Liver (tissue), 8 donors: ENCODE measurements at regions not wholly inside any gene's neighbourhood (a gene's known extent, or its start where the extent isn't known, plus 50 kb on each side); places are given as distances from the start of the nearest gene placed in this dataset.

ENCODE experiments used
- DNase-seq: peaks from one replicate; pipeline ENCODE4 v3.0.0-alpha.2; 2017; ENCODE audit warnings: low spot score
- H3K27ac ChIP-seq, 2 donors: one replicate each; pipeline ENCODE4 v1.7.0; 2013; ENCODE audit warnings: inconsistent platforms in 2 of 2, low read length in 2 of 2, control low read depth in 1 of 2, low read depth in 1 of 2, mild to moderate bottlenecking in 1 of 2
- H3K27me3 ChIP-seq, 4 donors: one replicate each; pipeline versions ENCODE4 v1.6.1 to v1.7.0; 2013; ENCODE audit warnings: low read length in 3 of 4, inconsistent platforms in 1 of 4, mild to moderate bottlenecking in 1 of 4, moderate library complexity in 1 of 4; ENCODE audit not compliant: control insufficient read depth in 4 of 4, insufficient read depth in 4 of 4
- H3K36me3 ChIP-seq, 4 donors: one replicate each; pipeline versions ENCODE4 v1.6.1 to v1.7.0; 2013; ENCODE audit warnings: low read length in 3 of 4, mild to moderate bottlenecking in 3 of 4, low read depth in 1 of 4, moderate library complexity in 1 of 4; ENCODE audit not compliant: control insufficient read depth in 4 of 4, insufficient read depth in 3 of 4
- H3K4me1 ChIP-seq, 4 donors: one replicate each; pipeline versions ENCODE4 v1.6.1 to v1.7.0; 2013; ENCODE audit warnings: low read length in 3 of 4, mild to moderate bottlenecking in 3 of 4, moderate library complexity in 1 of 4; ENCODE audit not compliant: control insufficient read depth in 4 of 4, insufficient read depth in 4 of 4
- H3K4me3 ChIP-seq, 3 donors: one replicate each; pipeline versions ENCODE4 v1.6.1 to v1.7.0; 2013; ENCODE audit warnings: low read length in 3 of 3, control low read depth in 1 of 3, low read depth in 1 of 3, mild to moderate bottlenecking in 1 of 3
- H3K9ac ChIP-seq, 2 donors: one replicate each; pipeline ENCODE4 v1.7.0; 2013; ENCODE audit warnings: low read length in 2 of 2, mild to moderate bottlenecking in 2 of 2, moderate library complexity in 2 of 2, control low read depth in 1 of 2, low read depth in 1 of 2
- H3K9me3 ChIP-seq, 4 donors: one replicate each; pipeline versions ENCODE4 v1.6.1 to v1.7.0; 2013; ENCODE audit warnings: low read length in 3 of 4; ENCODE audit not compliant: control insufficient read depth in 4 of 4
- ATF3 ChIP-seq: IDR thresholded peaks from 2 replicates; pipeline ENCODE4 v1.6.1; 2016; ENCODE audit warnings: antibody characterized with exemption
- EGR1 ChIP-seq, 2 donors: IDR thresholded peaks; 2 replicates each; pipeline ENCODE4 v1.6.1; 2016 to 2018; ENCODE audit warnings: antibody characterized with exemption in 2 of 2, low read depth in 2 of 2
- FOXA1 ChIP-seq: IDR thresholded peaks from 2 replicates; pipeline ENCODE4 v1.6.1; 2016; ENCODE audit warnings: antibody characterized with exemption
- FOXA2 ChIP-seq: IDR thresholded peaks from 2 replicates; pipeline ENCODE4 v1.6.1; 2016; ENCODE audit warnings: antibody characterized with exemption
- GABPA ChIP-seq, 2 donors: IDR thresholded peaks in 1 of 2; conservative IDR thresholded peaks in 1 of 2; 2 replicates each; pipeline ENCODE4 v1.6.1; 2016; ENCODE audit warnings: antibody characterized with exemption in 2 of 2, mild to moderate bottlenecking in 1 of 2, moderate library complexity in 1 of 2
- HNF4A ChIP-seq, 2 donors: conservative IDR thresholded peaks; 2 replicates each; pipeline ENCODE4 v1.6.1; 2016; ENCODE audit warnings: antibody characterized with exemption in 2 of 2, mild to moderate bottlenecking in 2 of 2
- HNF4G ChIP-seq: IDR thresholded peaks from 2 replicates; pipeline ENCODE4 v1.6.1; 2016; ENCODE audit warnings: antibody characterized with exemption
- JUND ChIP-seq, 2 donors: IDR thresholded peaks; 2 replicates each; pipeline ENCODE4 v1.6.1; 2016; ENCODE audit warnings: antibody characterized with exemption in 2 of 2
- MAX ChIP-seq: IDR thresholded peaks from 2 replicates; pipeline ENCODE4 v1.6.1; 2016; ENCODE audit warnings: antibody characterized with exemption
- NR2F2 ChIP-seq: IDR thresholded peaks from 2 replicates; pipeline ENCODE4 v1.6.1; 2016; ENCODE audit warnings: antibody characterized with exemption
- RAD21 ChIP-seq, 2 donors: IDR thresholded peaks; 2 replicates each; pipeline ENCODE4 v1.6.1; 2016; ENCODE audit warnings: antibody characterized with exemption in 2 of 2, mild to moderate bottlenecking in 2 of 2
- RXRA ChIP-seq, 2 donors: IDR thresholded peaks; 2 replicates each; pipeline ENCODE4 v1.6.1; 2017 to 2018; ENCODE audit warnings: antibody characterized with exemption in 2 of 2, mild to moderate bottlenecking in 1 of 2
- SP1 ChIP-seq: IDR thresholded peaks from 2 replicates; pipeline ENCODE4 v1.6.1; 2018; ENCODE audit warnings: antibody characterized with exemption, mild to moderate bottlenecking
- TAF1 ChIP-seq: conservative IDR thresholded peaks from 2 replicates; pipeline ENCODE4 v1.6.1; 2016; ENCODE audit warnings: antibody characterized with exemption, mild to moderate bottlenecking
- YY1 ChIP-seq: IDR thresholded peaks from 2 replicates; pipeline ENCODE4 v1.6.1; 2016; ENCODE audit warnings: antibody characterized with exemption, mild to moderate bottlenecking
- WGBS: extraction: QIAGEN DNeasy Blood & Tissue Kit; methylation state at CpG from one replicate; pipeline ENCODE4 v1.1.7; 2013; 5-methylcytosine and 5-hydroxymethylcytosine counted together
- TF ChIP-seq, protein P1 (sequence below): IDR thresholded peaks from 2 replicates; pipeline ENCODE4 v1.6.1; 2016; ENCODE audit warnings: antibody characterized with exemption, mild to moderate bottlenecking
- TF ChIP-seq, protein P2 (sequence below): IDR thresholded peaks from 2 replicates; pipeline ENCODE4 v1.6.1; 2016; ENCODE audit warnings: antibody characterized with exemption
- TF ChIP-seq, protein P3 (sequence below): fragments of 150-350 bp; IDR thresholded peaks from 2 replicates; pipeline ENCODE4 v1.5.1; 2017; ENCODE audit warnings: improper control_type of control experiment, low read depth, low read length; ENCODE audit not compliant: missing input control
- donor health status: healthy.
- donor health status: healthy.
- donor health status: healthy.
- donor health status: healthy.
- donor health status: healthy.

GRCh38 chr3:88267847-88268246, 118.1 kb downstream of the C3orf38 start:
- Histone ChIP-seq H3K27ac (no peak overlapping the region), H3K4me1 (no peaks in the 10 kb centered on the region), H3K4me3 (no peak overlapping the region), H3K9me3 (no peaks in the 10 kb centered on the region), H3K36me3 (no peaks in the 10 kb centered on the region), H3K9ac (no peak overlapping the region), H3K27me3 (peaks cover 0 to 9% (median 0%) of the 10 kb centered on the region in 4 donors)
- TF ChIP-seq GABPA (IDR thresholded peaks at IDR 0.05 in 1 of 2, conservative IDR thresholded peaks at IDR 0.05 in 1 of 2) (no peak), YY1 (no peak), HNF4G (no peak), NR2F2 (no peak), EGR1 (IDR thresholded peaks at IDR 0.05; ENCODE audit: low read depth in 2 of 2) (no peak), JUND (IDR thresholded peaks at IDR 0.05) (no peak), HNF4A (conservative IDR thresholded peaks at IDR 0.05) (no peak), SP1 (no peak), RAD21 (IDR thresholded peaks at IDR 0.05) (no peak), RXRA (IDR thresholded peaks at IDR 0.05) (no peak), FOXA1 (no peak)
- TF ChIP-seq, protein P1, sequence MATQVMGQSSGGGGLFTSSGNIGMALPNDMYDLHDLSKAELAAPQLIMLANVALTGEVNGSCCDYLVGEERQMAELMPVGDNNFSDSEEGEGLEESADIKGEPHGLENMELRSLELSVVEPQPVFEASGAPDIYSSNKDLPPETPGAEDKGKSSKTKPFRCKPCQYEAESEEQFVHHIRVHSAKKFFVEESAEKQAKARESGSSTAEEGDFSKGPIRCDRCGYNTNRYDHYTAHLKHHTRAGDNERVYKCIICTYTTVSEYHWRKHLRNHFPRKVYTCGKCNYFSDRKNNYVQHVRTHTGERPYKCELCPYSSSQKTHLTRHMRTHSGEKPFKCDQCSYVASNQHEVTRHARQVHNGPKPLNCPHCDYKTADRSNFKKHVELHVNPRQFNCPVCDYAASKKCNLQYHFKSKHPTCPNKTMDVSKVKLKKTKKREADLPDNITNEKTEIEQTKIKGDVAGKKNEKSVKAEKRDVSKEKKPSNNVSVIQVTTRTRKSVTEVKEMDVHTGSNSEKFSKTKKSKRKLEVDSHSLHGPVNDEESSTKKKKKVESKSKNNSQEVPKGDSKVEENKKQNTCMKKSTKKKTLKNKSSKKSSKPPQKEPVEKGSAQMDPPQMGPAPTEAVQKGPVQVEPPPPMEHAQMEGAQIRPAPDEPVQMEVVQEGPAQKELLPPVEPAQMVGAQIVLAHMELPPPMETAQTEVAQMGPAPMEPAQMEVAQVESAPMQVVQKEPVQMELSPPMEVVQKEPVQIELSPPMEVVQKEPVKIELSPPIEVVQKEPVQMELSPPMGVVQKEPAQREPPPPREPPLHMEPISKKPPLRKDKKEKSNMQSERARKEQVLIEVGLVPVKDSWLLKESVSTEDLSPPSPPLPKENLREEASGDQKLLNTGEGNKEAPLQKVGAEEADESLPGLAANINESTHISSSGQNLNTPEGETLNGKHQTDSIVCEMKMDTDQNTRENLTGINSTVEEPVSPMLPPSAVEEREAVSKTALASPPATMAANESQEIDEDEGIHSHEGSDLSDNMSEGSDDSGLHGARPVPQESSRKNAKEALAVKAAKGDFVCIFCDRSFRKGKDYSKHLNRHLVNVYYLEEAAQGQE = no peak
- TF ChIP-seq, protein P2, sequence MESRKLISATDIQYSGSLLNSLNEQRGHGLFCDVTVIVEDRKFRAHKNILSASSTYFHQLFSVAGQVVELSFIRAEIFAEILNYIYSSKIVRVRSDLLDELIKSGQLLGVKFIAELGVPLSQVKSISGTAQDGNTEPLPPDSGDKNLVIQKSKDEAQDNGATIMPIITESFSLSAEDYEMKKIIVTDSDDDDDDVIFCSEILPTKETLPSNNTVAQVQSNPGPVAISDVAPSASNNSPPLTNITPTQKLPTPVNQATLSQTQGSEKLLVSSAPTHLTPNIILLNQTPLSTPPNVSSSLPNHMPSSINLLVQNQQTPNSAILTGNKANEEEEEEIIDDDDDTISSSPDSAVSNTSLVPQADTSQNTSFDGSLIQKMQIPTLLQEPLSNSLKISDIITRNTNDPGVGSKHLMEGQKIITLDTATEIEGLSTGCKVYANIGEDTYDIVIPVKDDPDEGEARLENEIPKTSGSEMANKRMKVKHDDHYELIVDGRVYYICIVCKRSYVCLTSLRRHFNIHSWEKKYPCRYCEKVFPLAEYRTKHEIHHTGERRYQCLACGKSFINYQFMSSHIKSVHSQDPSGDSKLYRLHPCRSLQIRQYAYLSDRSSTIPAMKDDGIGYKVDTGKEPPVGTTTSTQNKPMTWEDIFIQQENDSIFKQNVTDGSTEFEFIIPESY = no peak
- TF ChIP-seq, protein P3, sequence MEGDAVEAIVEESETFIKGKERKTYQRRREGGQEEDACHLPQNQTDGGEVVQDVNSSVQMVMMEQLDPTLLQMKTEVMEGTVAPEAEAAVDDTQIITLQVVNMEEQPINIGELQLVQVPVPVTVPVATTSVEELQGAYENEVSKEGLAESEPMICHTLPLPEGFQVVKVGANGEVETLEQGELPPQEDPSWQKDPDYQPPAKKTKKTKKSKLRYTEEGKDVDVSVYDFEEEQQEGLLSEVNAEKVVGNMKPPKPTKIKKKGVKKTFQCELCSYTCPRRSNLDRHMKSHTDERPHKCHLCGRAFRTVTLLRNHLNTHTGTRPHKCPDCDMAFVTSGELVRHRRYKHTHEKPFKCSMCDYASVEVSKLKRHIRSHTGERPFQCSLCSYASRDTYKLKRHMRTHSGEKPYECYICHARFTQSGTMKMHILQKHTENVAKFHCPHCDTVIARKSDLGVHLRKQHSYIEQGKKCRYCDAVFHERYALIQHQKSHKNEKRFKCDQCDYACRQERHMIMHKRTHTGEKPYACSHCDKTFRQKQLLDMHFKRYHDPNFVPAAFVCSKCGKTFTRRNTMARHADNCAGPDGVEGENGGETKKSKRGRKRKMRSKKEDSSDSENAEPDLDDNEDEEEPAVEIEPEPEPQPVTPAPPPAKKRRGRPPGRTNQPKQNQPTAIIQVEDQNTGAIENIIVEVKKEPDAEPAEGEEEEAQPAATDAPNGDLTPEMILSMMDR = no peak
- WGBS = 33% methylated on average over 3 of the region's 3 CpGs
- no peak for DNase-seq

GRCh38 chr3:88280326-88280725, 130.6 kb downstream of the C3orf38 start:
- H3K27me3 ChIP-seq = peaks cover 0 to 2% (median 0%) of the 10 kb centered on the region in 4 donors
- H3K9me3 ChIP-seq = no peaks in the 10 kb centered on the region
- no peaks in the 10 kb centered on the region for H3K36me3 ChIP-seq
- TF ChIP-seq HNF4A (conservative IDR thresholded peaks at IDR 0.05) = no peak
- TF ChIP-seq FOXA2 = no peak
- TF ChIP-seq NR2F2 = no peak
- no peak for TF ChIP-seq HNF4G
- TF ChIP-seq MAX = no peak
- no peak for TF ChIP-seq YY1
- no peak for TF ChIP-seq ATF3
- no peak for TF ChIP-seq GABPA (IDR thresholded peaks at IDR 0.05 in 1 of 2, conservative IDR thresholded peaks at IDR 0.05 in 1 of 2)
- TF ChIP-seq, protein P1 = no peak
- TF ChIP-seq, protein P3 = no peak
- no peak for TF ChIP-seq TAF1
- no peak for TF ChIP-seq EGR1 (IDR thresholded peaks at IDR 0.05; ENCODE audit: low read depth in 2 of 2)
- H3K9ac ChIP-seq = no peak overlapping the region
- H3K27ac ChIP-seq = no peak overlapping the region
- DNase-seq = no peak
- WGBS = 63% methylated on average over 3 of the region's 3 CpGs
- no peak overlapping the region for H3K4me3 ChIP-seq
- H3K4me1 ChIP-seq = no peaks in the 10 kb centered on the region
